IMR-90 (cell line): ENCODE measurements at regions not wholly inside any gene's neighbourhood (a gene's known extent, or its start where the extent isn't known, plus 50 kb on each side); places are given as distances from the start of the nearest gene placed in this dataset.

Source experiments
- ATAC-seq: fragments of 200-7000 bp; cut with Tn5 transposase; 2 replicates; pipeline ENCODE4 v1.9.1; 2020; ENCODE audit warnings: low read depth, mild to moderate bottlenecking, moderate library complexity
- BruUV-seq: library from RNA; stranded (reverse); fragments of 400-500 nt; replicated peaks from 2 replicates; lab custom pipeline; 2021; lab: Mats Ljungman, UMichigan
- CTCF ChIA-PET: fragments of 300-600 bp; formaldehyde crosslinking; extraction: SDS; loops from one replicate; lab custom pipeline; 2021; ENCODE audit warnings: antibody characterized with exemption; lab: Yijun Ruan, JAX
- POLR2A ChIA-PET: fragments of 300-600 bp; sonication (Branson Sonifier 250); formaldehyde crosslinking; loops from one replicate; lab custom pipeline; 2022; ENCODE audit warnings: antibody characterized with exemption; ENCODE audit not compliant: unreplicated experiment; lab: Charles Lee
- DNase-seq: peaks from one replicate; pipeline ENCODE4 v3.0.0; 2013
- H2AFZ ChIP-seq: replicated peaks from 2 replicates; pipeline ENCODE3; 2013; ENCODE audit warnings: low read length, mild to moderate bottlenecking; ENCODE audit not compliant: poor library complexity
- H2AK5ac ChIP-seq: 2 replicates; pipeline ENCODE4 v1.6.1; 2013; ENCODE audit warnings: low read depth, low read length, inconsistent platforms
- H2AK9ac ChIP-seq: replicated peaks from 2 replicates; pipeline ENCODE3; 2013; ENCODE audit warnings: mild to moderate bottlenecking, low read depth, low read length, moderate library complexity; ENCODE audit not compliant: poor library complexity
- H2BK120ac ChIP-seq: 2 replicates; pipeline ENCODE4 v1.6.1; 2013; ENCODE audit warnings: low read depth, low read length, inconsistent platforms
- H2BK15ac ChIP-seq: 3 replicates; pipeline ENCODE4 v1.6.1; 2013; ENCODE audit warnings: low read depth, low read length, inconsistent platforms
- H2BK20ac ChIP-seq: 2 replicates; pipeline ENCODE4 v1.6.1; 2013; ENCODE audit warnings: low read depth, mild to moderate bottlenecking, inconsistent platforms, low read length, moderate library complexity
- H2BK5ac ChIP-seq: 2 replicates; pipeline ENCODE4 v1.6.1; 2013; ENCODE audit warnings: mild to moderate bottlenecking, low read depth, low read length, inconsistent platforms; ENCODE audit not compliant: poor library complexity, severe bottlenecking
- H3K14ac ChIP-seq: replicated peaks from 2 replicates; pipeline ENCODE4 v1.6.1; 2013; ENCODE audit warnings: low read depth, low read length, inconsistent platforms
- H3K18ac ChIP-seq: 2 replicates; pipeline ENCODE4 v1.6.1; 2013; ENCODE audit warnings: low read depth, low read length, control low read depth
- H3K23ac ChIP-seq: 2 replicates; pipeline ENCODE4 v1.6.1; 2013; ENCODE audit warnings: low read depth, low read length, inconsistent platforms
- H3K27ac ChIP-seq: 2 replicates; pipeline ENCODE4 v1.5.1; 2013; ENCODE audit warnings: mild to moderate bottlenecking, control low read depth, low read length; ENCODE audit not compliant: insufficient read depth
- H3K27me3 ChIP-seq: 2 replicates; pipeline ENCODE4 v1.6.1; 2013; ENCODE audit warnings: low read length; ENCODE audit not compliant: control insufficient read depth, insufficient read depth
- H3K36me3 ChIP-seq: 2 replicates; pipeline ENCODE4 v1.6.1; 2013; ENCODE audit warnings: low read length, mixed read lengths; ENCODE audit not compliant: control insufficient read depth, insufficient read depth
- H3K4ac ChIP-seq: 2 replicates; pipeline ENCODE4 v1.6.1; 2013; ENCODE audit warnings: low read depth, low read length, inconsistent platforms
- H3K4me1 ChIP-seq: 2 replicates; pipeline ENCODE4 v1.6.1; 2013; ENCODE audit warnings: low read length, mixed read lengths; ENCODE audit not compliant: control insufficient read depth, insufficient read depth
- H3K4me2 ChIP-seq: 2 replicates; pipeline ENCODE4 v1.6.1; 2013; ENCODE audit warnings: low read depth, mild to moderate bottlenecking, control low read depth, low read length, moderate library complexity
- H3K4me3 ChIP-seq: 2 replicates; pipeline ENCODE4 v1.5.1; 2013; ENCODE audit warnings: low read depth, mild to moderate bottlenecking, control low read depth, low read length, moderate library complexity; ENCODE audit not compliant: insufficient read depth
- H3K56ac ChIP-seq: 2 replicates; pipeline ENCODE4 v1.6.1; 2013; ENCODE audit warnings: low read length, inconsistent platforms; ENCODE audit not compliant: insufficient read depth; ENCODE audit errors: extremely low read depth
- H3K79me1 ChIP-seq, 2 experiments: 2 replicates each; pipeline ENCODE4 v1.6.1; 2013; ENCODE audit warnings: low read length in 2 of 2, inconsistent platforms in 1 of 2, low read depth in 1 of 2
- H3K9ac ChIP-seq: 2 replicates; pipeline ENCODE4 v1.6.1; 2013; ENCODE audit warnings: low read depth, low read length, control low read depth
- H3K9me1 ChIP-seq: 2 replicates; pipeline ENCODE4 v1.6.1; 2013; ENCODE audit warnings: low read length, inconsistent platforms; ENCODE audit not compliant: insufficient read depth
- H3K9me3 ChIP-seq: 2 replicates; pipeline ENCODE4 v1.6.1; 2013; ENCODE audit warnings: low read length; ENCODE audit not compliant: control insufficient read depth, insufficient read depth
- H4K20me1 ChIP-seq: 2 replicates; pipeline ENCODE4 v1.6.1; 2013; ENCODE audit warnings: low read length, inconsistent platforms; ENCODE audit not compliant: insufficient read depth
- H4K5ac ChIP-seq: 2 replicates; pipeline ENCODE4 v1.6.1; 2013; ENCODE audit warnings: mild to moderate bottlenecking, low read depth, low read length, control low read depth
- H4K8ac ChIP-seq, 2 experiments: 2 replicates each; pipeline ENCODE4 v1.6.1; 2013; ENCODE audit warnings: low read depth in 2 of 2, low read length in 2 of 2, control low read depth in 1 of 2, inconsistent platforms in 1 of 2
- H4K91ac ChIP-seq: 2 replicates; pipeline ENCODE4 v1.6.1; 2013; ENCODE audit warnings: low read depth, low read length, inconsistent platforms; ENCODE audit not compliant: insufficient read depth
- CEBPB ChIP-seq: IDR thresholded peaks from 2 replicates; pipeline ENCODE4 v1.6.1; 2012; ENCODE audit warnings: low read depth, low read length, improper control_type of control experiment
- MAFK ChIP-seq: IDR thresholded peaks from 2 replicates; pipeline ENCODE4 v1.6.1; 2012; ENCODE audit warnings: low read depth, low read length, improper control_type of control experiment
- MAZ ChIP-seq: IDR thresholded peaks from 2 replicates; pipeline ENCODE4 v1.6.1; 2012; ENCODE audit warnings: low read depth, mild to moderate bottlenecking, low read length, improper control_type of control experiment, moderate library complexity, borderline replicate concordance
- MXI1 ChIP-seq: IDR thresholded peaks from 2 replicates; pipeline ENCODE4 v1.6.1; 2012; ENCODE audit warnings: low read depth, mild to moderate bottlenecking, low read length, moderate library complexity, borderline replicate concordance
- NFE2L2 ChIP-seq: fragments of 150-350 bp; IDR thresholded peaks from 2 replicates; pipeline ENCODE4 v1.6.1; 2016; ENCODE audit warnings: low read depth, mild to moderate bottlenecking, low read length
- POLR2A ChIP-seq: IDR thresholded peaks from 2 replicates; pipeline ENCODE4 v1.6.1; 2012; ENCODE audit warnings: mild to moderate bottlenecking, low read depth, low read length
- RCOR1 ChIP-seq: IDR thresholded peaks from 2 replicates; pipeline ENCODE4 v1.6.1; 2012; ENCODE audit warnings: mild to moderate bottlenecking, low read length, improper control_type of control experiment; ENCODE audit not compliant: insufficient replicate concordance
- RFX5 ChIP-seq: IDR thresholded peaks from 2 replicates; pipeline ENCODE4 v1.8.0; 2012; ENCODE audit warnings: low read depth, mild to moderate bottlenecking, low read length, moderate library complexity
- WGBS, 2 experiments: methylation state at CpG; one replicate each; pipeline versions ENCODE4 v1.1.5 to v1.1.7; 2013; ENCODE audit warnings: missing lambda C conversion rate in 2 of 2; ENCODE audit not compliant: insufficient read length in 1 of 2; ENCODE audit errors: extremely low coverage in 2 of 2; 5-methylcytosine and 5-hydroxymethylcytosine counted together
- dilution Hi-C: fragments of 300-500 bp; cut with HindIII; formaldehyde crosslinking; loops from one replicate; pipeline ENCODE4 v1.14.3; 2018; ENCODE audit warnings: low sequenced_read_pairs; ENCODE audit not compliant: unreplicated experiment
- in situ Hi-C: fragments of 300-500 bp; cut with MboI; formaldehyde crosslinking; loops from 3 replicates; pipeline ENCODE4 v1.14.3; 2019; ENCODE audit warnings: low sequenced_read_pairs, inconsistent platforms, mixed read lengths
- intact Hi-C: fragments of 100-400 bp; cut with micrococcal nuclease; formaldehyde crosslinking; loops from 2 replicates; pipeline ENCODE4 v1.10.0; 2022
- TF ChIP-seq, protein P1 (sequence below): fragments of 150-350 bp; IDR thresholded peaks from 2 replicates; pipeline ENCODE4 v1.6.1; 2017; ENCODE audit warnings: mild to moderate bottlenecking, antibody characterized with exemption, low read length, low read depth

DNA sequence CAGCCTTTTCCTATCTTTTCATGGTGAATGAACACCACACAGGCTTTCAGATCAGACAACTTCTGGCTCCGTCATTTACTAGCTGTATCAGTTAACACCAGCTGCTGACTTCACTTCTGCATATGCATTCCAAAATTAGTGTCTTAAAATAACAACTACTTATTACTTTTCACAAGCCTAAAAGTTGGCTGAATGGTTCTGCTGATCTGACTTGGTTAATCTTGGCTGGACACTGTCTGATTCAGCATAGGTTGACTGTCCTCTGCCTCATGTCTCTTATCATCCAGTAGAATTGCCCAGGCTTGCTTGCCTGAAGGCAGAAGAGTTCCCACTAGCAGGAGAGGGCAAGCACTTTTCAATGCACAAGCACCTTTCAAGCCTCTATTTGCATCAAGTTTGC is 72.7 kb downstream of the MARCHF4 start:
- Histone ChIP-seq H2BK20ac (peak overlapping the region; percentile 77), H2BK5ac (peak overlapping the region; percentile 62), H2BK120ac (peak overlapping the region; percentile 64; the same call in 1 of the 2 replicates), H3K23ac (peak overlapping the region; percentile 83), H3K18ac (peak overlapping the region; percentile 0; the same call in 1 of the 2 replicates), H3K27ac (no peak overlapping the region), H3K27me3 (no peaks in the 10 kb centered on the region), H3K56ac (no peak overlapping the region), H3K36me3 (no peaks in the 10 kb centered on the region), H4K8ac (peak overlapping the region in 1 of 2 experiments; percentile 22; a peak in 1 of 4 replicates), H4K20me1 (no peaks in the 10 kb centered on the region), H3K4me1 (peaks cover 12% of the 10 kb centered on the region), H3K9me1 (peaks cover 21% of the 10 kb centered on the region), H3K14ac (peak overlapping the region; percentile 4), H3K9ac (no peak overlapping the region), H3K79me1 (peaks cover 31 to 58% of the 10 kb centered on the region in 2 experiments), H3K4me2 (no peak overlapping the region; the same call in 1 of the 2 replicates), H3K9me3 (no peaks in the 10 kb centered on the region), H2AFZ (no peak overlapping the region), H2AK9ac (no peak overlapping the region), H4K5ac (no peak overlapping the region), H3K4ac (peak overlapping the region; percentile 65), H2AK5ac (peak overlapping the region; percentile 71; the same call in 1 of the 2 replicates), H4K91ac (peak overlapping the region; percentile 57), H2BK15ac (peak overlapping the region; percentile 74; the same call in 1 of the 3 replicates), H3K4me3 (no peak overlapping the region)
- CTCF ChIA-PET = interaction anchor here (0.6 kb wide), 1 partner anchor 193 kb away, joined by 3 read pairs; no protein-coding TSS in a partner anchor
- no peak for TF ChIP-seq RCOR1
- no peak for TF ChIP-seq MXI1
- no peak for TF ChIP-seq MAZ
- TF ChIP-seq CEBPB = no peak
- no peak for TF ChIP-seq NFE2L2
- no peak for TF ChIP-seq RFX5
- peak; percentile 13; the same call in 1 of the 2 replicates for TF ChIP-seq MAFK
- TF ChIP-seq POLR2A = peak; percentile 43
- TF ChIP-seq, protein P1, sequence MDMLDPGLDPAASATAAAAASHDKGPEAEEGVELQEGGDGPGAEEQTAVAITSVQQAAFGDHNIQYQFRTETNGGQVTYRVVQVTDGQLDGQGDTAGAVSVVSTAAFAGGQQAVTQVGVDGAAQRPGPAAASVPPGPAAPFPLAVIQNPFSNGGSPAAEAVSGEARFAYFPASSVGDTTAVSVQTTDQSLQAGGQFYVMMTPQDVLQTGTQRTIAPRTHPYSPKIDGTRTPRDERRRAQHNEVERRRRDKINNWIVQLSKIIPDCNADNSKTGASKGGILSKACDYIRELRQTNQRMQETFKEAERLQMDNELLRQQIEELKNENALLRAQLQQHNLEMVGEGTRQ = peak; percentile 43; the same call in 1 of the 2 replicates
- intact Hi-C loops (no loop called here), in situ Hi-C loops (no loop called here), dilution Hi-C loops (no loop called here)
- WGBS, 2 experiments = 50% methylated on average over 1 of the region's 1 CpG; no CpG with 5 or more reads in 1 of the 2 experiments
- no TSS peak for BruUV-seq
- POLR2A ChIA-PET = no interaction called here
- ATAC-seq = 0 out of 2 replicates have a peak, but pooled peaks have one; percentile 38
- DNase-seq = peak; percentile 64
